ENCODE measurements at regions not wholly inside any gene's neighbourhood (a gene's known extent, or its start where the extent isn't known, plus 50 kb on each side); places are given as distances from the start of the nearest gene placed in this dataset.

GRCh38 chr11:70028147-70028855, 49.8 kb upstream of the ANO1 start:
- DNase-seq (ENCODE audit: low spot score) = no peak

Measured in AG20443 (cell line).